ENCODE measurements at regions not wholly inside any gene's neighbourhood (a gene's known extent, or its start where the extent isn't known, plus 50 kb on each side); places are given as distances from the start of the nearest gene placed in this dataset.

DNA sequence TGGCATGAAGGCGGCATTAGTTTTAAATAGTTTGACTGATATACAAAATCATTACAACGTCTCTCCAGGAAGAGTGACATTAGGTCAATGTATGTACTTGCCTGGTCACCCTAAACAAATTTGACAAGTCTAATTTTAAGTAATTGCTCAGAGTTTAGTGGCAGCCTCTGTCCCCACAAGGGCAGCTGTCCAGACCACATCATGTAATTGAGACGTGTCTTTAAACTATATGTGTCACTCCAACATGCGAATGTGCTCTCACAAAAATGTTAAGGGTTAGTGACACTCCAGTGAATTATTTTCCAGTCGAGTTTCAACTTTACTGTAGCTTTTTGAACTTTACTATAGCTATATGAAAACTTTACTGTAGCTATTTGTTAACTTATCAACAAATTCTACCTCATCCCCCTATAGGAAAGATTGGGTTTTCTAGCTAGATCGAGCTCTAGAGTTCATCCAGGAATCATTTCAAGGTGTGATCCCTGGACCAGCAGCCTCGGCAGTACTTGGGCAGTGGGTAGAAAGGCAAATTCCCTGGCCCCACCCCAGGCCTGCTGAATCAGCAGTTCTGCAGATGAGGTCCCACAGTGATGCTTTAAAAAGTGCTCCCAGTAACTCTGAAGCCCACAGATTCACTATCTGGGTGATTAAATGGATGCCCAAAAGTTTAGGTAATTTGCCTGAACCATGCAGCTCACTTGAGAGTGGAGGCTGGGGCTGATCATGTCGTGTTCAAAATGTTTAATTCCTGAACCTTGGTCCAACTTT is 66.4 kb upstream of the POU3F3 start:
- H3K27ac ChIP-seq (ENCODE audit: low read length): no peak overlapping the region
- Mint-ChIP-seq H3K9me3 (no peaks in the 10 kb centered on the region), H3K4me3 (no peak overlapping the region), H3K4me1 (no peaks in the 10 kb centered on the region), H3K27me3 (peaks cover 2 to 11% of the 10 kb centered on the region in 2 donors), H3K27ac (no peak overlapping the region), H3K36me3 (no peaks in the 10 kb centered on the region)
- 80% methylated on average over 1 of the region's 8 CpGs for WGBS (ENCODE audit: insufficient coverage)
- no peaks in the 10 kb centered on the region for H3K36me3 ChIP-seq (ENCODE audit: control insufficient read depth in 2 of 2, extremely low read depth in 1 of 2, insufficient read depth in 1 of 2, low read length in 1 of 2)
- H3K27me3 ChIP-seq (replicated peaks in 1 of 2; ENCODE audit: control insufficient read depth in 2 of 2, extremely low read depth in 1 of 2, insufficient read depth in 2 of 2, low read length in 1 of 2): peaks cover 0 to 5% of the 10 kb centered on the region in 2 experiments
- H3K4me3 ChIP-seq (ENCODE audit: control insufficient read depth in 1 of 2, extremely low read depth in 1 of 2, low read length in 1 of 2): no peak overlapping the region
- DNase-seq: no peak
- no peaks in the 10 kb centered on the region for H3K9me3 ChIP-seq
- H3K4me1 ChIP-seq (ENCODE audit: control insufficient read depth in 1 of 2, extremely low read depth in 1 of 2, insufficient read depth in 2 of 2, low read length in 2 of 2): no peaks in the 10 kb centered on the region
- ATAC-seq (replicated peaks in 1 of 4): no peak
- POLR2A ChIA-PET: no interaction called here
- CTCF ChIA-PET: no interaction called here

DNA sequence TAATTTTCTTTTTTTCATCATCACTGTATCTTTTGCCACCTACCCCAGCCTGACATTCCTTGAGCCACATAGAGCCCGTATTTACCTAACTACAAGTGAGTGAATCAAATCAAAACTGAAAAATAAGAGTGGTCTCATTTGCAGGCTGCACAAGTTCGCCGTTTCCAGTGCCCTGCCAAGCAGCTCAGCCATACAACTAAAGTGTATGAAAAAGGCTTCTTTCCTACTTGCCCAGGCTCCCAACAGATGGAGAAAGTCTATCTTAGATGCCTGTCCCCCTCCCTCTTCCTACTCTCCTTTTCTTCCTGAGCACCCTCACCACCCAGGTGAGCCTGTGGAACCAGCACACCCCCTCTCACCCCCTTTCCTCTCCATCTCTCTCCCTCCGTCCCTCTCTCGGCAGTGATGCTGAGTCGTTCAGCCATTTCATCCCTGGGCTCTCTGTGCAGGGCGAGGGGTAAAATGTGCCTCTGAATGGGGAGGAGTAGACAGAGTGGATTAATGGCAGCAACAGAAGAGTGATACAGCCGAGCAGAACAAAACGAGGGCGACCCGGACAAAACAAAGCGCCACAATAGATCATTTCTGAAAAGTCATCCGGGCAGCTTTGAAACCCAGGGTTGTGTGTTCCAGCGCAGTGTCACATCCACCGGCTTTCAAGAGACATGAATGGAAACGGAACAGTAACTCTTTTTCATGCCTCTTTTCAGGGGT is 65.0 kb upstream of the POU3F3 start:
- ATAC-seq (replicated peaks in 1 of 4): no peak
- H3K4me1 ChIP-seq (ENCODE audit: control insufficient read depth in 1 of 2, extremely low read depth in 1 of 2, insufficient read depth in 2 of 2, low read length in 2 of 2): no peaks in the 10 kb centered on the region
- no peak overlapping the region for H3K27ac ChIP-seq (ENCODE audit: low read length)
- no peak overlapping the region for H3K4me3 ChIP-seq (ENCODE audit: control insufficient read depth in 1 of 2, extremely low read depth in 1 of 2, low read length in 1 of 2)
- WGBS (ENCODE audit: insufficient coverage): 84% methylated on average over 14 of the region's 16 CpGs
- H3K4me1 Mint-ChIP-seq: no peaks in the 10 kb centered on the region
- ChIA-PET CTCF (no interaction called here), POLR2A (no interaction called here)
- H3K36me3 Mint-ChIP-seq: no peaks in the 10 kb centered on the region
- H3K27me3 Mint-ChIP-seq: peaks cover 2 to 11% of the 10 kb centered on the region in 2 donors
- DNase-seq: no peak
- H3K9me3 ChIP-seq: no peaks in the 10 kb centered on the region
- H3K36me3 ChIP-seq (ENCODE audit: control insufficient read depth in 2 of 2, extremely low read depth in 1 of 2, insufficient read depth in 1 of 2, low read length in 1 of 2): no peaks in the 10 kb centered on the region
- H3K4me3 Mint-ChIP-seq: no peak overlapping the region
- no peaks in the 10 kb centered on the region for H3K9me3 Mint-ChIP-seq
- no peak overlapping the region for H3K27ac Mint-ChIP-seq
- peaks cover 0 to 5% of the 10 kb centered on the region in 2 experiments for H3K27me3 ChIP-seq (replicated peaks in 1 of 2; ENCODE audit: control insufficient read depth in 2 of 2, extremely low read depth in 1 of 2, insufficient read depth in 2 of 2, low read length in 1 of 2)

GRCh38 chr2:104790100-104790811 is 63.7 kb upstream of the POU3F3 start:
- POLR2A ChIA-PET: interaction anchor here in 1 of 2 donors (0.5 kb wide), 1 partner anchor 10 kb away, joined by 3 read pairs; no protein-coding TSS in a partner anchor
- H3K4me3 Mint-ChIP-seq: no peak overlapping the region

GRCh38 chr2:104790901-104791495 is 62.9 kb upstream of the POU3F3 start:
- H3K36me3 ChIP-seq (ENCODE audit: control insufficient read depth in 2 of 2, extremely low read depth in 1 of 2, insufficient read depth in 1 of 2, low read length in 1 of 2): no peaks in the 10 kb centered on the region
- CTCF ChIA-PET: no interaction called here
- Mint-ChIP-seq H3K9me3 (no peaks in the 10 kb centered on the region), H3K4me1 (no peaks in the 10 kb centered on the region), H3K36me3 (no peaks in the 10 kb centered on the region), H3K27me3 (peaks cover 2 to 11% of the 10 kb centered on the region in 2 donors), H3K27ac (no peak overlapping the region), H3K4me3 (no peak overlapping the region)
- no peak overlapping the region for H3K4me3 ChIP-seq (ENCODE audit: control insufficient read depth in 1 of 2, extremely low read depth in 1 of 2, low read length in 1 of 2)
- peaks cover 0 to 5% of the 10 kb centered on the region in 2 experiments for H3K27me3 ChIP-seq (replicated peaks in 1 of 2; ENCODE audit: control insufficient read depth in 2 of 2, extremely low read depth in 1 of 2, insufficient read depth in 2 of 2, low read length in 1 of 2)
- DNase-seq: no peak
- WGBS (ENCODE audit: insufficient coverage): no CpG with 5 or more reads among the region's 4 CpGs
- no peak for ATAC-seq (replicated peaks in 1 of 4)
- no peak overlapping the region for H3K27ac ChIP-seq (ENCODE audit: low read length)
- no peaks in the 10 kb centered on the region for H3K9me3 ChIP-seq
- no peaks in the 10 kb centered on the region for H3K4me1 ChIP-seq (ENCODE audit: control insufficient read depth in 1 of 2, extremely low read depth in 1 of 2, insufficient read depth in 2 of 2, low read length in 2 of 2)
- POLR2A ChIA-PET: interaction anchor here in 1 of 2 donors (0.5 kb wide), 1 partner anchor 9 kb away, joined by 3 read pairs; no protein-coding TSS in a partner anchor

More at GRCh38 chr2:104790100-104790811, 63.7 kb upstream of the POU3F3 start:
- Mint-ChIP-seq H3K9me3 (no peaks in the 10 kb centered on the region), H3K27me3 (peaks cover 2 to 11% of the 10 kb centered on the region in 2 donors), H3K27ac (no peak overlapping the region), H3K4me1 (no peaks in the 10 kb centered on the region), H3K36me3 (no peaks in the 10 kb centered on the region)
- Histone ChIP-seq H3K9me3 (no peaks in the 10 kb centered on the region), H3K27me3 (replicated peaks in 1 of 2; ENCODE audit: control insufficient read depth in 2 of 2, extremely low read depth in 1 of 2, insufficient read depth in 2 of 2, low read length in 1 of 2) (peaks cover 0 to 5% of the 10 kb centered on the region in 2 experiments), H3K27ac (ENCODE audit: low read length) (no peak overlapping the region), H3K36me3 (ENCODE audit: control insufficient read depth in 2 of 2, extremely low read depth in 1 of 2, insufficient read depth in 1 of 2, low read length in 1 of 2) (no peaks in the 10 kb centered on the region), H3K4me1 (ENCODE audit: control insufficient read depth in 1 of 2, extremely low read depth in 1 of 2, insufficient read depth in 2 of 2, low read length in 2 of 2) (no peaks in the 10 kb centered on the region), H3K4me3 (ENCODE audit: control insufficient read depth in 1 of 2, extremely low read depth in 1 of 2, low read length in 1 of 2) (no peak overlapping the region)
- DNase-seq (no peak), ATAC-seq (replicated peaks in 1 of 4) (no peak)
- CTCF ChIA-PET: no interaction called here
- WGBS (ENCODE audit: insufficient coverage): 80% methylated on average over 7 of the region's 18 CpGs

- no peak overlapping the region for H3K4me3 Mint-ChIP-seq
- H3K9me3 ChIP-seq: no peaks in the 10 kb centered on the region
- ChIA-PET POLR2A (no interaction called here), CTCF (no interaction called here)
- H3K27ac ChIP-seq (ENCODE audit: low read length): no peak overlapping the region
- no peak for ATAC-seq (replicated peaks in 1 of 4)
- no peaks in the 10 kb centered on the region for H3K9me3 Mint-ChIP-seq
- 83% methylated on average over 1 of the region's 4 CpGs for WGBS (ENCODE audit: insufficient coverage)
- peaks cover 0 to 2% of the 10 kb centered on the region in 2 experiments for H3K27me3 ChIP-seq (replicated peaks in 1 of 2; ENCODE audit: control insufficient read depth in 2 of 2, extremely low read depth in 1 of 2, insufficient read depth in 2 of 2, low read length in 1 of 2)
- no peak overlapping the region for H3K27ac Mint-ChIP-seq
- peaks cover 2 to 7% of the 10 kb centered on the region in 2 donors for H3K27me3 Mint-ChIP-seq
- H3K36me3 ChIP-seq (ENCODE audit: control insufficient read depth in 2 of 2, extremely low read depth in 1 of 2, insufficient read depth in 1 of 2, low read length in 1 of 2): no peaks in the 10 kb centered on the region
- DNase-seq: no peak
- H3K4me3 ChIP-seq (ENCODE audit: control insufficient read depth in 1 of 2, extremely low read depth in 1 of 2, low read length in 1 of 2): no peak overlapping the region
- H3K4me1 ChIP-seq (ENCODE audit: control insufficient read depth in 1 of 2, extremely low read depth in 1 of 2, insufficient read depth in 2 of 2, low read length in 2 of 2): no peaks in the 10 kb centered on the region
- no peaks in the 10 kb centered on the region for H3K36me3 Mint-ChIP-seq
- H3K4me1 Mint-ChIP-seq: no peaks in the 10 kb centered on the region
Measured at GRCh38 chr2:104793966-104794365, 59.9 kb upstream of the POU3F3 start.

DNA sequence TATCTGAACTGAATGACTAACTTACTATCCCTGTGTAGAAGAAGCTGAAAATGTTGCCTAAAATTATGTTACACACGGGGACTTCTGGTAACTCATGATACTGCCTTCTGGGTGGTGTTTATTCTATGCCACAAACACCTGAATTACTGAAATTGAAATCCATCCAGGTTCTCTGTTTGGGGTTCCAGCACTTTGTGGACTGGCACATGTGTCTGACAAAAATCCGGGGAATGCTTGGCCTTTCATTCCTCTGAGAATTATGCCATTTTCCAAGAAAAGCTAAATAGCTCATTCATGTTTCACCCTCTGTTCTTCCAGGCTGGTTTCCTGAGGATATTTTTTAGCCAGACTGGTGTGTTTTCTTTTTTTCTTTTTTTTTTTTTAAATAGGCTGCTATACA is 59.5 kb upstream of the POU3F3 start:
- CTCF ChIA-PET: interaction anchor here in 1 of 2 donors (0.5 kb wide), 1 partner anchor 13 kb away, joined by 3 read pairs; no protein-coding TSS in a partner anchor
- ATAC-seq (replicated peaks in 1 of 4): no peak
- Histone ChIP-seq H3K4me1 (ENCODE audit: control insufficient read depth in 1 of 2, extremely low read depth in 1 of 2, insufficient read depth in 2 of 2, low read length in 2 of 2) (no peaks in the 10 kb centered on the region), H3K27me3 (replicated peaks in 1 of 2; ENCODE audit: control insufficient read depth in 2 of 2, extremely low read depth in 1 of 2, insufficient read depth in 2 of 2, low read length in 1 of 2) (no peaks in the 10 kb centered on the region), H3K4me3 (ENCODE audit: control insufficient read depth in 1 of 2, extremely low read depth in 1 of 2, low read length in 1 of 2) (no peak overlapping the region), H3K36me3 (ENCODE audit: control insufficient read depth in 2 of 2, extremely low read depth in 1 of 2, insufficient read depth in 1 of 2, low read length in 1 of 2) (no peaks in the 10 kb centered on the region), H3K27ac (ENCODE audit: low read length) (no peak overlapping the region), H3K9me3 (no peaks in the 10 kb centered on the region)
- no peaks in the 10 kb centered on the region for H3K4me1 Mint-ChIP-seq
- H3K27me3 Mint-ChIP-seq: peaks cover 1 to 9% of the 10 kb centered on the region in 2 donors
- POLR2A ChIA-PET: no interaction called here
- no peaks in the 10 kb centered on the region for H3K9me3 Mint-ChIP-seq
- no peak overlapping the region for H3K4me3 Mint-ChIP-seq
- no peak for DNase-seq
- no peaks in the 10 kb centered on the region for H3K36me3 Mint-ChIP-seq
- WGBS (ENCODE audit: insufficient coverage): no CpG with 5 or more reads among the region's 2 CpGs
- no peak overlapping the region for H3K27ac Mint-ChIP-seq

Data from T-cell (primary cell).